LHCN-M2 (cell line): ENCODE measurements at regions not wholly inside any gene's neighbourhood (a gene's known extent, or its start where the extent isn't known, plus 50 kb on each side); places are given as distances from the start of the nearest gene placed in this dataset.

ENCODE experiments used
- DNase-seq: peaks from one replicate; pipeline ENCODE4 v3.0.0-alpha.2; 2012; ENCODE audit warnings: low read depth

DNA sequence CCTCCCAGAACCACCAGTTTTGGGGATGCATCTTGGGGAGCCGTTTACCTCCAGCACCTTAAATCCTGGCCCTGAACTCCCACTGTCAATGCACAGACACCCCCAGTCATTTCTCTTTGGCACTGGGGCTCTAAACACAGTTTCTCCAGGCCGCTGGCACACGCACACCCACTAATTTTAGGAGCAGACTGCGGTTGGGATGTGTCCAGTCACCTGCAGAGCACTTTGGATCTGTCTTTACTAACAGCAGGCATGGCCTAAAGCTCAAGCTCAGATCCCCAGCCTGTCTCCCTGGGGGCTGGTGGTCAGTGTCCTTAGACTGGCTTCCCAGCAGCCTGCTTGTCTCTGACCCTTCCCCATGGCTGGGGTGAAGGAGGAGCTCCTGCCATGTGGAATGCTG lies 49.9 kb downstream of the SYNE3 start:
- DNase-seq: no peak

DNA sequence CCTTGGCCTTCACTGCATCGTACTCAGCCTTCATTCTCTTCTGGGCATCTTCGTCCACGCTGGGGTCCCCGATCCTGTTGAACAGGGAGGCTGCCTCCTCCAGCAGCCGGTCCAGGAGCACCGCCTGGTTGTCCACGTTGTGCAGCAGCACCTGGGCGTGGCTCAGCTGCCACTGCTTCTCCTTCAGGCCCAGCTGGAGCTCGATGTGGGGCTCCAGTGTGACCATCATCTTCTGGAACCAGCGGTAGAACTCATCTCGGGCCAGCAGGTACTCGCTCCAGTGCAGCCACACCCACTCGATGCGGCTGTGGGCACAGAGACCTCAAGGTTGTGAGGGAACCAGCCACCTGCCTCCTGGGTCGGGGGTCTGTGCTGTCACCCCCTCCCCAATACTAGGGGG lies 50.5 kb downstream of the SYNE3 start:
- DNase-seq: no peak

DNA sequence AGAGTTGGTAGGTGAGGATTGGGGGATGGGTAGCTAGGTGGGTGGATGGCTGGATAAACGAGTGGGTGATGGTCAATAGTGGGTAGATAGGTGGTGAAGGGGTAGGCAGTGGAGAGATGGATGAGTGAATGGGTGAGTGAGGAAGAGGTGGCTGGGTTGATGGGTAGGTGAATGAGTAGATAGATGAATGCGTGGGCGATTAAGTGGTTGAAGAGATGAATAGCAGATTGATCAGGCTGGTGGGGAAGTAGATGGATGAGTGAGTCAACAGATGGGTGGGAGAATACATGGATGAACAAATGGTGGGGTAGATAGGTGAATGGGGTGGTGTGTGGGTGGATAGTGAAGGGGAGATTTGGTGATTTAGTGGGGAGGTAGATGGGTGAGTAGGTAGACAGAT lies 51.1 kb downstream of the SYNE3 start:
- DNase-seq: no peak

DNA sequence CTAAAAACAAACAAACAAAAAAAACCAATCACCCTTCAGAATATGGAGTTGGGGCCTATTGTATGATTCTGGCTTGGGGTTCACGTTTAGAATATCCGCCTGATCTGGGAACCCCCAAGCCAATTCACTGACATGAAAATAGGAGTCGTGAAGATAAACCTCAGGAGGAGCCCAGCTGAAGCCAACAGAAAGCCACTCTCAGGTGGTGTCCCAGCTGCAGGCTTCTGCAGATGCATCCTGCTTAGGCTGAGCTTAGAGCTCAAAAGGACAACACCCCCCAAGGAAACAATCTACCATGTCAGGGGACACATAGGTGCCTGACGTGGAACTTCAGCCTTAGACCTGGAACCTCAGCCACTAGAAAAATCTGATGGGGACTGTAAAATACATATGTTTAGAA lies 51.9 kb downstream of the SYNE3 start:
- DNase-seq: no peak

DNA sequence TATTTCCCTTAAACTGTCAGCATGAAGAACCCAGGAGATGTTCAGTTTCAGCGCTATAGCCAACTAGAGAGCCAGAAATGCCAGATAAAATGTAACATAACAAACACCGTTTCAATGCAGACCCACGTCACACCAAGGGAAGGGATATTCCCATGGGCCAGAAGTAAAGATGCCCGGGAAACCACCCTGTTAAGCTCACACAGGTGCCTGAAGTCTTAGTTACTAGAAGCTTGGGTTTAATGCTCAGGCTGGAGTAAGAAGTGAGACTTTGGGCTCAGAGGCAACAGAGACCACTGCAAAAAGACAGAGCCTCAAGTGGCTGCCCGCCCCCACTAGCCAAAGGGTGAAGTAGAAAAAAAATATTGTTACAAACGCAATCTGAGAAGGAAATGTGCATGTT lies 52.3 kb downstream of the SYNE3 start:
- no peak for DNase-seq

DNA sequence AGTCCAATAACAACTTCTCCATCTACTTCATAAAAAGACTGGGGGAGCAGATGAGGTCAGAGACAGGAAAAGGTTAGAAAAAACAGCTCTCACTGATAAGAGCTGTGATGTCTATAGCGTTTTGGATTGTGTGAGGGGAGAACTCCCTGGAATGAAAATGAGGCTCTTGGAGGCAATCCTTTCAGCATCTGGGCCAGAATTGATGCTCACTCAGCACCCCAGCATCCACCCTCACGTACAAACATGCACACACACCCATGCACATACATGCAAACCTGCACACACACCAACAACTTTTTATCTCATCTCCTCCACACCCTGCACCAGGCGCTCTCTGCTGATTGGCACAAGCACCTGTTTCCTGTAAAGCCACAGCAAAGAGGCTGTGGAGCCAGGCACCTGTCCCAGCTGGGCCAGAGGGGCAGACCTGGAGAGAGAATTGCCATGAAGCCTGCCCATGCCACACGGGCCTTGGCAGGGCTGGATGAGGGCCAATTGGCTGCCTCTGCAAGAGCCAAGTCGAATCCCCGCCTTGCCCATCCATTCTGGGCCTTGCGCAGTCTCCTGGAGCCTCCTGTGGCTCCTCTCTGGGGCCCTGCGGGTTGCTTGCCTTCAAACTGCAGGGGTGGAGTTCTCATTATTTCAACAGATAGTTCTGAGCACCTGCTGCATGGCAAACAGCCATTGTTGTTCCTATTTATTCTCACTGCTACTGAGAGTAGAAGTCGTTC lies 53.1 kb downstream of the SYNE3 start:
- DNase-seq: peak; percentile 49

DNA sequence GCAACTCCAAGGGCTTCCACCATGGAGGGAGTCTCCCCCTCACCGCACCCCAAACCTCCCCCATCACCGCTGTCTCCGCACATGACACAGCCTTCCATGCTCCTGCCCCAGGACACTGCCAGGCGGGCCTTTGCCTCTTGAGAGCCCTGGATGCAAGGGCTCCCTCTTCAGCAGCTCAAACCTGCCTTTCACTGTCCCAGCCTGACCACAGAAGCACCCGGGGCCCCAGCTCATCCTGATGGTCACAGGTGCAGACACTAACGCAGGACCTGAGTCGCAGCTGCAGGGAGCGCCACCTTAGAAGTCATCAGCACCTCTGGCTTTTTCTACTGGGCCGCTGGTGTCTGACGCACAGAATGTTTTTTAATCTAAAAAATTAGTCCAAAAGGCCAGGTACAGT lies 54.0 kb downstream of the SYNE3 start:
- no peak for DNase-seq

DNA sequence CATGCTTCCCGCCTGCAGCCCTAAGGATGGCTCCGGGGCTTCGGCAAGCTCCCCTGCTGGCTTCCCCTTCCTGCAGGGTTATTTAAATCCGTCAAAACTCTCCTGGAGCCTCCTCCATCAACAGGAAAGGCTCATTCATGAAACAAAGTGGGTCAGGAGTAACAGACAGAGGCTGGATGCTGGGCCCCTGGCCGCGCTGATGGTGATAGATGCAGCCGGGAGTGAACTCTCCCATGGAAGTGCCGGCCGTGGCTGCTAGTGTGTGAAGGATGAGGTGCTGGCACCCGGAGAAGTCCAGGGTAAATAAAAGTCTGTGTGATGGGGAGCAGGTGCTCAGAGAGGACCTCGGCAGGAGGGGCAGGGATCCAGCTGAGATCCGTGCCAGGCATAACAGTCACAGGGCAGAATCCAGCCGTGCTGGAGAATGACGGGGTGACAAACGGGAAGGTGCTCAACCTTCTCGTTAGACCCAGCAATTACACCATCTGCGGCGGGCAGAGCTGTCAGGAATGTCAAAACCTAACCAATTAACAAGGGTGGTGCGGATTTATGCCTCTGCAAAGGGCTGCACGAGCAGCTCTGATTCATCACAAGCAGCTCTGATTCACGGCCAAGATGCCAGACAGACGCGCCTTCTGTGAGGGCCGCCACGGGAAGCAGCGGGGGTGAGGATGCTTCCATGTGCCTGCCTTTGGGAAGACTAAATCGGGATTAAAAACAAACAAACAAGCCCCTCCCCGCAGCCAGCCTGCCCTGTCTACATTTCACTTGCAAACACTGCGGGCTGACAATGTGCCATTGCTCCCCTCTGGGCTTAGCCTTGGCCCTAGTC lies 55.6 kb downstream of the SYNE3 start:
- DNase-seq: peak; percentile 92

DNA sequence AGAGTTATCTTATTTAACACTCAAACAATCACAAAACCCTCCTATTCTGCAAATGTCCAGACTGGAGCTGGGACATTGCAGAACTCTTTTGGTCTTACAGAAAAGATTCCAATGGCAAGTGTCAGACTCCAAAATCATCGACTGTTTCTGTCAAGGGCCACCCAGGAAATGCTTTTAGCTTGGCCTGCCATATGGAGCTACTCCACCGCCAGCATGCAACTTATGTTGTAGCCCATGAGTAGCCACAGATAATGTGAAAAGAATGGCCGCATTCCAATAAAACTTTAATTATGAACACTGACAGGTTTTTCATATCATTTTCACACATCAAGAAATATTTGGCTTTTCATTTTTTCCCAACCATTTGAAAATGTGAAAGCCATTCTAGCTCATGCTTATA lies 57.5 kb downstream of the SYNE3 start:
- DNase-seq: no peak

DNA sequence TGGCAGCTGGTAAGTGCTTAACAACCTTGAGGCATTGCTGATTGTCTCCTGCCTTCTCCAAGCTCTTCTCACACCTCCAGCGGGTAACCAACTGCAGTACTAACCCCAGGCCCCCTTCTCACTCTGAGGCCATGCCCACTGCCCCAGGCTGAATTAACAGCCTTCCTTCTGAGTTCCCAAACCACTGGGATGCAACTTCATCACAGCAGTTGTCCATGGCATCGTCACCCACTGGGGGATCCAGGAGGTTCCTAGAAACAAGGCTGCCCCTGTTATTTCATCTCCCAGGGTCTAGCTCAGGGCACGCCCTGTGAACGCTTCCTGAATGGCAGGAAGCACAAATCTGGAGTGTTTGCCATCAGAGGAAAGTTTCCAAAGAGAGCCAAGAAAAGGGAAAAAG lies 58.0 kb downstream of the SYNE3 start:
- DNase-seq: no peak

DNA sequence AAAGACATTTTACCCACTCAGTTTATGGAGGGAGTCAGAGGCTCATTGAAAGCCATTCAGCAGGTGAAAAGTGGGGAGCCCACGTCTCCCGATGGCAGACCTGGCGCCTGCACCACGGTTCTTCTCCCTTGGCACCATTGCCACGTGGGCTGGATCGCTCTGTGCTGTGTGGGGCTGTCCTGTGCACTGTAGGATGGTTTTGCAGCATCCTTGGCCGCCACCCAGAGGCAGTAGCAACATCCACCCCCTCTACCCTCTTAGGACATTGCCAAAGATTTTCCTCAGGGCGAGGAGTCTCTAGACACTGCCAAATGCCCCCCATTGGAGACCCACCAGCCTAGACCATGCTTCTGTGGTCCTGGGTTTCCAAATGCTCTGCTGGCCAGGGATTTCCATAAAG lies 60.2 kb downstream of the SYNE3 start:
- no peak for DNase-seq

DNA sequence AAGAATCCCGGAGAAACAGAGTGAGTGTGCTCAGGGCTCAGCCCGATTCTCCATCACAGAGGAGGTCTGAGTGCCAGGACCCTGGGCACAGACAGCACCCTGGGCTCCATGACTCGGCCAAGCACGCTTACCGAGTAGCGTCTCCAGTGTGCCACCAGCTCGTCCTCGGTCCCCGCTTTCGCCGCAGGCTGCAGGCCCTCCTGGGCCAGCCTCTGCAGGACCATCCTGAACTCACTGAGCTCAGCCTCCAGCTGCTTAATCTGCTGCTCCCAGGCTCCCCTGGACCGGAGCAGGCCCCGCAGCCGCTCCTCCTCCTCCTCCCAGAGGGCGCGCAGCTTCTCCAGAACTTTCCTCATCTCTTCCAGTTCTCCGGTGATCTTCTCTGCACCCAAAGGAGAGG lies 61.2 kb downstream of the SYNE3 start:
- no peak for DNase-seq

DNA sequence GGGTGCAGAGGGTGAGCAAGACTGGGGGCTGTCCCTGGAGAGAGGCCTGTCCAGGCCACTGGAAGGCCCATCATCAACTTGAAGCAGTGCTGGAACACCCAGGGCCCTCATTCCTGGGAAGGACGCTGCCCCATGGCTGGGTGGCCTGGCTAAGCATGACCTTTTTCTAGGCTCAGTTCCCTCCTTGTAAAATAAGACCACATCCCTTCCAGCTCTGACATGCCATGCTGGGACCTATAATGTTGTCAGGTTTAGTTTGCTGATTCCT lies 62.8 kb downstream of the SYNE3 start:
- no peak for DNase-seq

DNA sequence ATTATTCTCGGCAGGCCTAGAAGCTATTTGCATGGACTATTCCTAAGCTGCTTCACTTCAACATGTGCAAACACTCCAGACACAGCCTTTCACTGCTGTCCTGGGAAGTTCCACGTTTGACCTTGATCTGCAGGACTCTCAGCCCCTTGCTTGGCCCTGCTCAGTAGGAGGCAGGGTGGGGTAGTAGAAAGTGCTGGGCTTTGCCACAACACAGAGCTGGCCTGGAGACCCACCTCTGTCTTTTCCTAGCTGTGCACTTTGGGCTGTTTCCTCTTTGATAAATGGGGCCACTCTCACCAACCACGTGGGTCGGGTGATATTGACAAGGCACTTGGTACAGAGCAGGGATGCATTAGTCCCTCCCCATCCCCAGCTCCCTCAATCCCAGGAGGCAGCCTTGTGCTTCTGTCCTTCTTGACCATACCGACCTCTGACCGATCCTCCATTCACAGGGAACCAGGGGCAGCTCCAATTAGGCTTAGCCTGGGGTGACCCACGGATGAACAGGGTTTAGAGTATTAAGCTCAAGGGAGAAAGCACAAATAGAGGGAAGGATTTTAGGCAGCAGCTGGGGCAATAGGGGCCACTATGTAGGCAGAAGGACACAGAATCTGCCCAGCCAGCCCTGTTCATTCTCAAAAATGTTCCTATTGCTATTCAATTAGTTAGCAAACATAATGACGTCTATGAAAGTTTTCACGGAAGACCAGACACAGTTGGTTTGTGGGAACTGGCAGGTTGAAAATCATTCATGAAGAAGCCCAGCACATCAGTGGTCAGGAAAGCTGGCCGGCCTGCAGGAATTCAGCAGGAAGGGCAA lies 63.3 kb downstream of the SYNE3 start:
- DNase-seq: no peak

DNA sequence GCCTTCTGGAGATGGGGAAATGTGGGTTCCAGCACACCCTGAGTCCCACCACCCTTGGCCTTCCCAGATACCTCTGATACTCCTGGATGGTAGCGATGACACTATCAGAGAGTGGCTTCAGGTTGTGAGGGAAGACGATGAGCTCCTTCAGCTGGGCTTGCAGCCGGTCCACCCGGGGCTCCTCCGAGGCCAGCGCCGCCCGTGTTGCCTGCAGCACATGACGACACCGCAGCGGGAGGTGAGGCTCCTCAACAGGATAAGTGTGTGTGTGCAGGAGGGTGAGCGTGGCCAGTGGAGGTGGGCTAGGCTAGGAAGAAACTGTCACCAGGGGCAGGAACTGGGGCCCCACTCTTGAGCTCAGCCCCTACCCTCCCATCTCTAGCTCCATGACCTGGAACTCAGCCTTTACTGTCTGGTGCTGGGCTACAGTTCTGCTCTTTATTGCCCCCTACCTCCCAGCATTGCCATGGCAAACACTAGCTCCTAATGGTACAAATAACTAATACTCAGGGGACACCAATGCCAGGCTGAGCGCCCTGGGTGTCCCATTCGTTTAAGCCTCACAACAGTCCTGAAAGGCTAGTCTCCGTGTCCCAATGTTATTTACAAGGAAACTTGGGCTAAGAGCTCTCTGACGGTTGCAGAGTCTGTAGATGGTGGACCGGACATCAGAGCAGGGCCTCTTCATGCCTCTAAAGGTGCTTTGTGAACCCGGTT lies 64.1 kb downstream of the SYNE3 start:
- DNase-seq: peak; percentile 15

DNA sequence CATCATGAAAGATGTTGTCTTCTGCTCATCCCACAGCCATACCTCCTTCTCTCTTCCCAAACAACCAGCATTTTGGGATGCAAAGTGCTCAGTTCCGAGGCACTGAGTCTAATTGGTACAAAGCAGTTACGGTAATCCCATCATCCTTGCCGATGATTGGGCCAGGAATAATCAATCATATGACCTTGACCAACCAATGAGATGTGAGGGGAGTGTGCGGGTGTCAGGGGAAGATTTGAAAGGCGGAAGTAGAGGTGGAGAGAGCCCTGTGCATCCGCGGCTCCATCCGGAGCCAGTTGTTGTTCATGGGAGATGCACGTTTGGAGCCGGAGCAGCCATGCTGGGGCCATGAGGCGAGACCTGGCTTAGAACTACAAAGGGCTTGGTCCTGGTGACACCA lies 67.3 kb downstream of the SYNE3 start:
- DNase-seq: no peak

DNA sequence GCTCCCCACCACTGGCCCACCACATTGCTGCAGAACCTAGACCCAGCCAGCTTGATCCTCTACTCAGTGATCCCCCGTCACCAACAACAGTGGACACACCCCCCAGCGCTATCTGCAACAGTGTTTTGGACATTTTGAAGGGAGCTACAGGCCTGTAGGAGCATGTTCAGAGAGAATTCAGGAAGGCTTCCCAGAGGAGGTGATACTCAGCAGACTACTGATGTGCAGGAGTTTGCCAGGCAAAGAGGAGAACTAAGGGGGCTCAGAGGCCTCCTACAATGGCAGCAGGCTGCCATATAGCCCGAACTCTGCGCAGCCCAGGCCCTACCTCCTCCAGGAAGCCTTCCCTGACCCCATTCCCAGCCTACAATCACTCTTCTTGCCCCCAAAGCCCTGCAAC lies 70.0 kb downstream of the SYNE3 start:
- no peak for DNase-seq

DNA sequence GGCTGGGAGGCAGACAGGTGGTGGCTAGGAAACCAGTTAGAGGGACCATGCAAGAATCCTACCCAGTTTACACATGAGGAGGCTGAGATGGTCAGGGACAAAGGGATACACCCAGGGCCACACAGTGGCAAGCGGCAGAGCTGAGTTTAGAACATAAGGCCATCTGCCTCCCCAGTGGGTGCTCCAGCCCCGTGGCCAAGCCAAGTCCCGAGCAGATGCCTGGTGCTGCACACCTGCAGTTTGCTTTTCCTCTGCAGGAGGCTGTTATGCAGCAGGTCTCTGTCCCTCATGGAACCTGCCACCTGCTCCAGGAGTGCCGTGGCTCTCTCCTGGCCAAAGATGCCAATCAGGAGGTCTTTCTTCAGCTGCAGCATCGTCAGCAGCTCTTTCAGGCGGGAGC lies 70.8 kb downstream of the SYNE3 start:
- no peak for DNase-seq

DNA sequence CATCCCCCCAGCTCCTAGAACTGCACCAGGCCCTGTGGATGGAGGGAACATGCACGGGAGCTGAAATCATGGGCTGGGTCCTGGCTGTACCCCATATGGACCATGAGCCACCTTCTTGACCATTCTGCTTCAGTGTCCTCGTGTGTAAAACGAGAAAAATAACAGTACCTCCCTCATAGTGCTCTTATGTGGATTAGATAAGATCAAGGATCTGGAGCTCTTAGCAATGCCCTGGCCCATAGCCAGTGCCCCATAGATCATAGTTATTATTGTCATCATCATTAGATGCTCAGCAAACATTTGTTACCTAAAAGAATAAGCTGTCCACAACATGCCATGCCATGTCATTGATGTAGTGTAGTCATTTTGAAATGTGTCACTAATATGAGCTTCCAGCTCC lies 71.3 kb downstream of the SYNE3 start:
- DNase-seq: no peak

DNA sequence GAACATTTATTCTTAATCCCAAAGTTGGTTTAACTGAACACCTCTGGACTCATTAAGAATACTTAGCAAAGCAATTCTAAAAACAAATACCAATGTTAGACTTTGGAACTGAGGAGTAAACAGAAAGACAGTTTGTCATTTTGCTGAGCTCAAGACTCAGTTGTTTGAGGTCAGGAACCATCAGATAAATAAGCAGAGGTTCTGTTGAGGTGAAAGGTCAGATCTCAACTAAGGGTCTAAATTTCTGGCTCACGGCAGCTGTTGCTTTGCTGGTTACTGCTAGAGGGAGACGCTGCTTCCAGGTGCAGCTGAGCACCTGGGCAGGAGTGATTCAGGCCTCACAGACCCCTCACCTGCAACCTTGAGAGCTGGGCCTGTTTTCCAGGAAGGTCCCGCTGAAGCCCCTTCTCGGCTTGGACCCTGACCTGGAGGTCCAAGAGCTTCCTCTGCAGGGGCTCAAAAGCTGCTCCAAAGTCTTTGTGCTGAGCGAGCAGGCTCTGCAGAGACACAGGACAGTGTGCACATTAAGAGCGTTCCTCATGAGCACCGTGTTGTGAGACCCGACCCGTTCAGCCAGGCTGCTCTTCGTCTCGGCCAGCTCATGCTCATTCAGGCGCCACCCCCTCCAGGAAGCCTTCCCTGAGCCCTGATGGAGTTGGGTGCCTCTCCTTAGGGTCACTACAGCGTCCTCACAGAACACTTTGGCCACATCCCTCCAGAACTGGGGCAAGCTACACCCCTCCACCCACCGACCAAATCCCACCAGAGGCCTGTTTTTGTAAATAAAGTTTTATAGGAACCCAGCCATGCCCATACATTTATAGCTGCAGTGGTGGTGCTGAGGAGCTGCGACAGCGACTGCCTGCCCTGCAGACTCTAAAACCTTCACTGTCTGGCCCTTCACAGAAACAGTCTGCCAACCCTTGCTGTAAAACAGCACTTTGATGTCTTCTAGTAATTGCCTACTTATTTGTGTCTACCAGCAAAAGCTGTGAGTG lies 72.0 kb downstream of the SYNE3 start:
- DNase-seq: no peak

DNA sequence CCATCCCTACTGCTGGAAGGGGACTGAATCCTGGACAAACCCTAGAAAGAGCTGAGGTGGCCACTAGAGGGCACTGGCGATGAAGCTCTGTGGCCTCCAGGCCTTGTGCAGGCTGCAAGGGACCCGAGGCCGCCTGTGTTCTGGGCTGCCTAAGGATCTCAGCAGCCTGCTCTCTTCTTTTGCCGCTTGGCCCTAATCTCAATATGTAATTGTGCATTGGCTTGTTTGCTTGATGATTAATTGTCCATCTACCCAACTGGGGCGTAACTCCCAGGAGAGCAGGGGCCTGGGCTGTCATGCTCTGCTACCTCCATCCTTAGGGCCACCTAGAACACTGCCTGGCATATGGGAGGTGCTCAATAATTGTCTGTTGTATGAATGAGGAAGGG lies 73.8 kb downstream of the SYNE3 start:
- DNase-seq: peak; percentile 71
